HEK293 (cell line): ENCODE measurements at regions not wholly inside any gene's neighbourhood (a gene's known extent, or its start where the extent isn't known, plus 50 kb on each side); places are given as distances from the start of the nearest gene placed in this dataset.

ENCODE experiments used
- CTCF ChIA-PET: fragments of 350-600 bp; formaldehyde crosslinking; extraction: SDS; loops from one replicate; lab custom pipeline; 2021; ENCODE audit warnings: antibody characterized with exemption; lab: Yijun Ruan, JAX
- POLR2A ChIA-PET: fragments of 300-600 bp; formaldehyde crosslinking; extraction: SDS; loops from one replicate; lab custom pipeline; 2020; ENCODE audit warnings: antibody characterized with exemption, inconsistent platforms; lab: Yijun Ruan, JAX
- H3K27ac ChIP-seq: fragments of 200-500 bp; sonication (Bioruptor generic); 2 replicates; pipeline ENCODE4 v1.5.1; 2014; ENCODE audit warnings: low read depth, low read length, control low read depth, inconsistent platforms; ENCODE audit errors: extremely low read depth
- H3K36me3 ChIP-seq, 2 experiments: fragments of 200-500 bp in 1 of 2; sonication (Bioruptor generic) in 1 of 2; 1 replicate in 1 of 2; 2 replicates in 1 of 2; pipeline ENCODE4 v1.5.1; 2014 to 2017; ENCODE audit warnings: inconsistent platforms in 2 of 2, low read length in 2 of 2; ENCODE audit not compliant: control insufficient read depth in 2 of 2, insufficient read depth in 1 of 2
- H3K4me1 ChIP-seq: fragments of 200-500 bp; sonication (Bioruptor generic); 2 replicates; pipeline ENCODE4 v1.5.1; 2014; ENCODE audit warnings: mild to moderate bottlenecking, low read length, inconsistent platforms; ENCODE audit not compliant: control insufficient read depth, insufficient read depth
- H3K4me3 ChIP-seq: 2 replicates; pipeline ENCODE4 v1.5.1; 2011; ENCODE audit warnings: low read depth, mild to moderate bottlenecking, control low read depth, low read length, moderate library complexity
- H3K9me3 ChIP-seq: fragments of 200-500 bp; sonication (Bioruptor generic); 2 replicates; pipeline ENCODE4 v1.5.1; 2014; ENCODE audit warnings: low read depth, low read length, inconsistent platforms; ENCODE audit not compliant: control insufficient read depth, insufficient read depth
- BCL11B ChIP-seq: fragments of 450-650 bp; formaldehyde crosslinking; IDR thresholded peaks from 2 replicates; pipeline ENCODE4 v1.5.1; 2016; ENCODE audit warnings: low read depth, missing biosample characterization, missing genetic modification characterization
- FEZF1 ChIP-seq: fragments of 450-650 bp; formaldehyde crosslinking; IDR thresholded peaks from 2 replicates; pipeline ENCODE4 v1.5.1; 2016; ENCODE audit warnings: missing biosample characterization, missing genetic modification characterization
- GLIS2 ChIP-seq: fragments of 450-650 bp; formaldehyde crosslinking; IDR thresholded peaks from 2 replicates; pipeline ENCODE4 v1.5.1; 2016; ENCODE audit warnings: missing biosample characterization, missing genetic modification characterization
- HOXA7 ChIP-seq: sonication (generic); formaldehyde crosslinking; IDR thresholded peaks from 2 replicates; pipeline ENCODE4 v1.8.1; 2022; ENCODE audit warnings: missing genetic modification reagents, borderline replicate concordance
- PRDM1 ChIP-seq: fragments of 450-650 bp; formaldehyde crosslinking; IDR thresholded peaks from 2 replicates; pipeline ENCODE4; 2016; ENCODE audit warnings: missing biosample characterization, missing genetic modification characterization
- RBAK ChIP-seq: fragments of 450-650 bp; formaldehyde crosslinking; IDR thresholded peaks from 2 replicates; pipeline ENCODE4 v1.5.1; 2016; ENCODE audit warnings: missing biosample characterization, missing genetic modification characterization
- TRIM28 ChIP-seq: IDR thresholded peaks from 2 replicates; pipeline ENCODE4 v1.6.1; 2011; ENCODE audit warnings: low read length, control low read depth, borderline replicate concordance
- ZNF350 ChIP-seq: fragments of 450-650 bp; formaldehyde crosslinking; IDR thresholded peaks from 2 replicates; pipeline ENCODE4 v1.5.0; 2017; ENCODE audit warnings: missing biosample characterization, mild to moderate bottlenecking, missing genetic modification characterization
- ZNF558 ChIP-seq: fragments of 450-650 bp; formaldehyde crosslinking; IDR thresholded peaks from 2 replicates; pipeline ENCODE4 v1.5.1; 2016; ENCODE audit warnings: missing biosample characterization, missing genetic modification characterization
- ZNF670 ChIP-seq: fragments of 450-650 bp; formaldehyde crosslinking; IDR thresholded peaks from 2 replicates; pipeline ENCODE4 v1.5.1; 2016; ENCODE audit warnings: missing biosample characterization, missing genetic modification characterization, low read depth
- ZNF830 ChIP-seq: fragments of 450-650 bp; IDR thresholded peaks from 2 replicates; pipeline ENCODE4 v1.5.0; 2018; ENCODE audit warnings: missing biosample characterization, missing genetic modification characterization, low read depth, mild to moderate bottlenecking, moderate library complexity
- TF ChIP-seq, protein P1 (sequence below): fragments of 450-650 bp; formaldehyde crosslinking; IDR thresholded peaks from 2 replicates; pipeline ENCODE4 v1.5.1; 2017; ENCODE audit warnings: missing biosample characterization, missing genetic modification characterization
- TF ChIP-seq, protein P2 (sequence below): fragments of 450-650 bp; formaldehyde crosslinking; IDR thresholded peaks from 2 replicates; pipeline ENCODE4 v1.5.1; 2016; ENCODE audit warnings: missing biosample characterization, missing genetic modification characterization
- TF ChIP-seq, protein P3 (sequence below): fragments of 450-650 bp; IDR thresholded peaks from 2 replicates; pipeline ENCODE4 v1.5.1; 2018; ENCODE audit warnings: missing biosample characterization, mild to moderate bottlenecking, missing genetic modification characterization
- TF ChIP-seq, protein P4 (sequence below): fragments of 450-650 bp; formaldehyde crosslinking; IDR thresholded peaks from 2 replicates; pipeline ENCODE4 v1.5.1; 2016; ENCODE audit warnings: missing biosample characterization, missing genetic modification characterization

- Histone ChIP-seq H3K36me3 (no peaks in the 10 kb centered on the region), H3K4me3 (no peak overlapping the region), H3K4me1 (peaks cover 11% of the 10 kb centered on the region), H3K9me3 (no peaks in the 10 kb centered on the region), H3K27ac (no peak overlapping the region)
- ChIA-PET POLR2A (no interaction called here), CTCF (interaction anchor here (0.6 to 1.8 kb wide), 4 partner anchors 10 to 404 kb away, joined by 3 to 8 read pairs (median 4); no protein-coding TSS in a partner anchor)
- TF ChIP-seq ZNF558 (tag by site-specific recombination) (no peak), HOXA7 (CRISPR knock-in tag) (no peak), RBAK (tag by site-specific recombination) (no peak), FEZF1 (tag by site-specific recombination) (peak; percentile 76), TRIM28 (peak; percentile 22; the same call in 1 of the 2 replicates), PRDM1 (tag by site-specific recombination) (peak; percentile 24; the same call in 1 of the 2 replicates), GLIS2 (no peak), BCL11B (tag by site-specific recombination) (no peak), ZNF670 (tag by site-specific recombination) (no peak), ZNF830 (tag by site-specific recombination) (no peak)
- TF ChIP-seq, protein P1, sequence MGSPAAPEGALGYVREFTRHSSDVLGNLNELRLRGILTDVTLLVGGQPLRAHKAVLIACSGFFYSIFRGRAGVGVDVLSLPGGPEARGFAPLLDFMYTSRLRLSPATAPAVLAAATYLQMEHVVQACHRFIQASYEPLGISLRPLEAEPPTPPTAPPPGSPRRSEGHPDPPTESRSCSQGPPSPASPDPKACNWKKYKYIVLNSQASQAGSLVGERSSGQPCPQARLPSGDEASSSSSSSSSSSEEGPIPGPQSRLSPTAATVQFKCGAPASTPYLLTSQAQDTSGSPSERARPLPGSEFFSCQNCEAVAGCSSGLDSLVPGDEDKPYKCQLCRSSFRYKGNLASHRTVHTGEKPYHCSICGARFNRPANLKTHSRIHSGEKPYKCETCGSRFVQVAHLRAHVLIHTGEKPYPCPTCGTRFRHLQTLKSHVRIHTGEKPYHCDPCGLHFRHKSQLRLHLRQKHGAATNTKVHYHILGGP (tag by site-specific recombination): peak; percentile 87
- TF ChIP-seq, protein P2, sequence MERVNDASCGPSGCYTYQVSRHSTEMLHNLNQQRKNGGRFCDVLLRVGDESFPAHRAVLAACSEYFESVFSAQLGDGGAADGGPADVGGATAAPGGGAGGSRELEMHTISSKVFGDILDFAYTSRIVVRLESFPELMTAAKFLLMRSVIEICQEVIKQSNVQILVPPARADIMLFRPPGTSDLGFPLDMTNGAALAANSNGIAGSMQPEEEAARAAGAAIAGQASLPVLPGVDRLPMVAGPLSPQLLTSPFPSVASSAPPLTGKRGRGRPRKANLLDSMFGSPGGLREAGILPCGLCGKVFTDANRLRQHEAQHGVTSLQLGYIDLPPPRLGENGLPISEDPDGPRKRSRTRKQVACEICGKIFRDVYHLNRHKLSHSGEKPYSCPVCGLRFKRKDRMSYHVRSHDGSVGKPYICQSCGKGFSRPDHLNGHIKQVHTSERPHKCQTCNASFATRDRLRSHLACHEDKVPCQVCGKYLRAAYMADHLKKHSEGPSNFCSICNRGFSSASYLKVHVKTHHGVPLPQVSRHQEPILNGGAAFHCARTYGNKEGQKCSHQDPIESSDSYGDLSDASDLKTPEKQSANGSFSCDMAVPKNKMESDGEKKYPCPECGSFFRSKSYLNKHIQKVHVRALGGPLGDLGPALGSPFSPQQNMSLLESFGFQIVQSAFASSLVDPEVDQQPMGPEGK: no peak
- TF ChIP-seq, protein P3, sequence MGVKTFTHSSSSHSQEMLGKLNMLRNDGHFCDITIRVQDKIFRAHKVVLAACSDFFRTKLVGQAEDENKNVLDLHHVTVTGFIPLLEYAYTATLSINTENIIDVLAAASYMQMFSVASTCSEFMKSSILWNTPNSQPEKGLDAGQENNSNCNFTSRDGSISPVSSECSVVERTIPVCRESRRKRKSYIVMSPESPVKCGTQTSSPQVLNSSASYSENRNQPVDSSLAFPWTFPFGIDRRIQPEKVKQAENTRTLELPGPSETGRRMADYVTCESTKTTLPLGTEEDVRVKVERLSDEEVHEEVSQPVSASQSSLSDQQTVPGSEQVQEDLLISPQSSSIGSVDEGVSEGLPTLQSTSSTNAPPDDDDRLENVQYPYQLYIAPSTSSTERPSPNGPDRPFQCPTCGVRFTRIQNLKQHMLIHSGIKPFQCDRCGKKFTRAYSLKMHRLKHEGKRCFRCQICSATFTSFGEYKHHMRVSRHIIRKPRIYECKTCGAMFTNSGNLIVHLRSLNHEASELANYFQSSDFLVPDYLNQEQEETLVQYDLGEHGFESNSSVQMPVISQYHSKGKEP (tag by site-specific recombination): peak; percentile 56; the same call in 1 of the 2 replicates
- TF ChIP-seq, protein P4, sequence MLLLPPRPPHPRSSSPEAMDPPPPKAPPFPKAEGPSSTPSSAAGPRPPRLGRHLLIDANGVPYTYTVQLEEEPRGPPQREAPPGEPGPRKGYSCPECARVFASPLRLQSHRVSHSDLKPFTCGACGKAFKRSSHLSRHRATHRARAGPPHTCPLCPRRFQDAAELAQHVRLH (tag by site-specific recombination): no peak
Measured at GRCh38 chr15:81491414-81492096, 117.5 kb upstream of the TMC3 start.

DNA sequence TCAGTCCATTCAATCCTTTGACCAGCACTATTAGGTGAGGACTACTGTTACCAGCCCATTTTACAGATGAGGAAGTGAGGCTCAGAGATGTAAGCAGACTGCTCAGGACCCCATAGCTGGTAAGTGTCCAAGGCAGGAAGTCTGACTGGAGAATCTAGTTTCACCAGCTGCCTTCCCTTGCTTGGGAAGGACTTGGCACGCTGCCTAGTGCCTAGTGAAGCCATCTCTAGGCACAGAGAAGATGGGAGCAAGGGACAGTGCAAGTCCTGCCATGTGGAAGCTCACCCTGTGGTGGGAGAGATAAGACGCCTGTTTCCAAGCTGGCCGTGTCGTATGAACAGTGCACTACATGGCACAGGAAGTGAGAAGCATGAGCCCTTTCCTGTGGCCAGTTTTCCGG is 111.8 kb upstream of the TMC3 start:
- no peak for TF ChIP-seq ZNF350 (tag by site-specific recombination)
- Histone ChIP-seq H3K4me1 (no peaks in the 10 kb centered on the region; the same call in 1 of the 2 replicates), H3K9me3 (no peaks in the 10 kb centered on the region), H3K27ac (no peak overlapping the region), H3K4me3 (no peak overlapping the region), H3K36me3 (no peaks in the 10 kb centered on the region)
- ChIA-PET CTCF (interaction anchor here (0.6 kb wide), 1 partner anchor 323 kb away, joined by 3 read pairs; no protein-coding TSS in a partner anchor), POLR2A (no interaction called here)
